ENCODE measurements at regions not wholly inside any gene's neighbourhood (a gene's known extent, or its start where the extent isn't known, plus 50 kb on each side); places are given as distances from the start of the nearest gene placed in this dataset.

- Histone ChIP-seq H3K27me3 (ENCODE audit: control insufficient read depth, insufficient read depth, low read length) (no peaks in the 10 kb centered on the region), H3K36me3 (ENCODE audit: control insufficient read depth, insufficient read depth, low read length) (no peaks in the 10 kb centered on the region), H2AFZ (ENCODE audit: low read length) (no peak overlapping the region), H3K9me3 (ENCODE audit: control insufficient read depth, insufficient read depth, low read depth, low read length) (no peaks in the 10 kb centered on the region), H3K4me1 (ENCODE audit: control insufficient read depth, extremely low read depth, insufficient read depth, low read length) (no peaks in the 10 kb centered on the region), H3K9ac (ENCODE audit: insufficient read depth, low read length) (no peak overlapping the region), H3K79me2 (ENCODE audit: control insufficient read depth, insufficient read depth, low read length) (no peaks in the 10 kb centered on the region), H3K27ac (ENCODE audit: insufficient read depth, low read length) (no peak overlapping the region), H3K4me3 (replicated peaks in 1 of 4; ENCODE audit: control extremely low read depth in 1 of 4, insufficient read depth in 1 of 4, low read depth in 3 of 4, low read length in 4 of 4) (no peak overlapping the region), H4K20me1 (ENCODE audit: control insufficient read depth, extremely low read depth, insufficient read depth, low read length) (no peaks in the 10 kb centered on the region), H3K4me2 (ENCODE audit: extremely low read depth, insufficient read depth, low read length) (no peak overlapping the region)
- no peak for TF ChIP-seq CTCF (conservative IDR thresholded peaks at IDR 0.05 in 1 of 2, IDR thresholded peaks at IDR 0.05 in 1 of 2; ENCODE audit: low read depth in 1 of 2, low read length in 2 of 2)
- TF ChIP-seq EZH2 (IDR thresholded peaks at IDR 0.05; ENCODE audit: low read length, missing control alignments), result no peak
- no peak for DNase-seq (ENCODE audit: low read depth in 2 of 2)
These were observed 110.6 kb upstream of the UXS1 start for GRCh38 chr2:106304612-106305184.

GRCh38 chr2:106299696-106300095 is 105.6 kb upstream of the UXS1 start:
- no peaks in the 10 kb centered on the region for H3K27me3 ChIP-seq (ENCODE audit: control insufficient read depth, insufficient read depth, low read length)
- no peaks in the 10 kb centered on the region for H3K79me2 ChIP-seq (ENCODE audit: control insufficient read depth, insufficient read depth, low read length)
- TF ChIP-seq EZH2 (IDR thresholded peaks at IDR 0.05; ENCODE audit: low read length, missing control alignments), result no peak
- TF ChIP-seq CTCF (conservative IDR thresholded peaks at IDR 0.05 in 1 of 2, IDR thresholded peaks at IDR 0.05 in 1 of 2; ENCODE audit: low read depth in 1 of 2, low read length in 2 of 2), result no peak
- no peak overlapping the region for H2AFZ ChIP-seq (ENCODE audit: low read length)
- H3K4me1 ChIP-seq (ENCODE audit: control insufficient read depth, extremely low read depth, insufficient read depth, low read length), result no peaks in the 10 kb centered on the region
- H3K4me3 ChIP-seq (replicated peaks in 1 of 4; ENCODE audit: control extremely low read depth in 1 of 4, insufficient read depth in 1 of 4, low read depth in 3 of 4, low read length in 4 of 4), result no peak overlapping the region
- H3K4me2 ChIP-seq (ENCODE audit: extremely low read depth, insufficient read depth, low read length), result no peak overlapping the region
- H4K20me1 ChIP-seq (ENCODE audit: control insufficient read depth, extremely low read depth, insufficient read depth, low read length), result no peaks in the 10 kb centered on the region
- no peak overlapping the region for H3K9ac ChIP-seq (ENCODE audit: insufficient read depth, low read length)
- DNase-seq (ENCODE audit: low read depth in 2 of 2), result no peak
- no peaks in the 10 kb centered on the region for H3K36me3 ChIP-seq (ENCODE audit: control insufficient read depth, insufficient read depth, low read length)
- no peak overlapping the region for H3K27ac ChIP-seq (ENCODE audit: insufficient read depth, low read length)
- no peaks in the 10 kb centered on the region for H3K9me3 ChIP-seq (ENCODE audit: control insufficient read depth, insufficient read depth, low read depth, low read length)

GRCh38 chr2:106296182-106296815 is 102.2 kb upstream of the UXS1 start:
- no peaks in the 10 kb centered on the region for H4K20me1 ChIP-seq (ENCODE audit: control insufficient read depth, extremely low read depth, insufficient read depth, low read length)
- no peak for DNase-seq (ENCODE audit: low read depth in 2 of 2)
- no peaks in the 10 kb centered on the region for H3K27me3 ChIP-seq (ENCODE audit: control insufficient read depth, insufficient read depth, low read length)
- TF ChIP-seq EZH2 (IDR thresholded peaks at IDR 0.05; ENCODE audit: low read length, missing control alignments) (no peak), CTCF (conservative IDR thresholded peaks at IDR 0.05 in 1 of 2, IDR thresholded peaks at IDR 0.05 in 1 of 2; ENCODE audit: low read depth in 1 of 2, low read length in 2 of 2) (no peak)
- H3K9ac ChIP-seq (ENCODE audit: insufficient read depth, low read length), result no peak overlapping the region
- no peaks in the 10 kb centered on the region for H3K36me3 ChIP-seq (ENCODE audit: control insufficient read depth, insufficient read depth, low read length)
- H3K4me3 ChIP-seq (replicated peaks in 1 of 4; ENCODE audit: control extremely low read depth in 1 of 4, insufficient read depth in 1 of 4, low read depth in 3 of 4, low read length in 4 of 4), result no peak overlapping the region
- H3K4me2 ChIP-seq (ENCODE audit: extremely low read depth, insufficient read depth, low read length), result no peak overlapping the region
- no peak overlapping the region for H3K27ac ChIP-seq (ENCODE audit: insufficient read depth, low read length)
- H3K79me2 ChIP-seq (ENCODE audit: control insufficient read depth, insufficient read depth, low read length), result no peaks in the 10 kb centered on the region
- H3K4me1 ChIP-seq (ENCODE audit: control insufficient read depth, extremely low read depth, insufficient read depth, low read length), result no peaks in the 10 kb centered on the region
- no peaks in the 10 kb centered on the region for H3K9me3 ChIP-seq (ENCODE audit: control insufficient read depth, insufficient read depth, low read depth, low read length)
- no peak overlapping the region for H2AFZ ChIP-seq (ENCODE audit: low read length)

All from fibroblast of lung (primary cell).